ENCODE measurements at regions not wholly inside any gene's neighbourhood (a gene's known extent, or its start where the extent isn't known, plus 50 kb on each side); places are given as distances from the start of the nearest gene placed in this dataset.

GRCh38 chr2:196434217-196434616 lies 205.3 kb upstream of the CCDC150 start:
- TF ChIP-seq FOXA1 (IDR thresholded peaks at IDR 0.05) (no peak), NFRKB (IDR thresholded peaks at IDR 0.05) (no peak), CTBP1 (IDR thresholded peaks at IDR 0.05; ENCODE audit: borderline replicate concordance) (no peak), L3MBTL2 (conservative IDR thresholded peaks at IDR 0.05) (no peak), TARDBP (IDR thresholded peaks at IDR 0.05) (no peak), HDGF (IDR thresholded peaks at IDR 0.05; ENCODE audit: borderline replicate concordance) (no peak), ARNT (IDR thresholded peaks at IDR 0.05) (no peak), BHLHE40 (IDR thresholded peaks at IDR 0.05; ENCODE audit: borderline replicate concordance) (no peak), SP1 (IDR thresholded peaks at IDR 0.05) (no peak), FOXM1 (IDR thresholded peaks at IDR 0.05; ENCODE audit: borderline replicate concordance) (no peak), ELF4 (IDR thresholded peaks at IDR 0.05) (no peak), LEF1 (IDR thresholded peaks at IDR 0.05; ENCODE audit: borderline replicate concordance) (no peak)
- POLR2A ChIA-PET = no interaction called here
- DNase-seq (ENCODE audit: extremely low spot score) = no peak
- CTCF ChIA-PET = interaction anchor here (1.2 kb wide), 1 partner anchor 19 kb away, joined by 3 read pairs; no protein-coding TSS in a partner anchor

DNA sequence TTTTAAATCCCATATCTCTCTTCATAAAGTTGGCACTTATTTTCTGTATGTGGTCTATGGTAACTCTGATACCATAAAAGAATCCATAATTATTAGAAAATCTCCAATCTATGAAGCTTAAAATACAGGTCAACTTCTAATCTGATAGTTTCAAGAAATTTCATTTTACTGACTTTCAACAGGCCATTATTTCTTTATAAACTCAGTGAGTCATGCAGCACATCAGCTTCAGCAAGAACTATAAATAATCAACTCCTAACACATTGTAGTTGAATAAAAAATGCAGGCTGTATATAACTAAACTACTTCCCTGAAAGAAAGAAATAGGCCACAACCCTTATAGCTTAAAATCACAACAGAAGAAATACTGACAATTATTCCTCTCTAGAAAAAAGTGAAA lies 204.3 kb upstream of the CCDC150 start:
- CTCF ChIA-PET = interaction anchor here (1.2 kb wide), 1 partner anchor 18 kb away, joined by 3 read pairs; no protein-coding TSS in a partner anchor
- TF ChIP-seq NFRKB (IDR thresholded peaks at IDR 0.05) = no peak
- no peak for DNase-seq (ENCODE audit: extremely low spot score)
- POLR2A ChIA-PET = interaction anchor here (1.3 kb wide), 1 partner anchor 10 kb away, joined by 3 read pairs; no protein-coding TSS in a partner anchor

DNA sequence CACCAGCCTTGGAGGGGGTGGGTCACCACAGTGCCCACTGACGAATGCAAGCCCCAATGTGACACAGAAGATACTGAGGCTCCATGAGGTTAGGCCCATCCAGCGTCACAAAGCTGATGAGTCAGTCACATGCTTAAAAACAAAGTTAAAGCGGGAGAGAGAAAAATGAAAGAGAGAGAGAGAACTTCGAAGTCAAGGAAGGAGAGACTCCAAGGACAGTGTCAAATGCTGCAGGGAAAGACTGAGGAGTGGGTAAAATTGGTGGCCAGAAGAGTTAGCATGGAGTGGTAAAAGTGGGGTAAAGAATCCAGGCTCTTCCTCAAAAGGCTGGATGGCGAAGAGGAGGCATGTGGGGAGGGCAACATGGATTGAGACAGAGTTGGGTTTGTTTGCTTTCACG lies 201.9 kb upstream of the CCDC150 start:
- TF ChIP-seq L3MBTL2 (conservative IDR thresholded peaks at IDR 0.05) (peak; percentile 59), FOXK2 (IDR thresholded peaks at IDR 0.05) (no peak)
- ChIA-PET CTCF (no interaction called here), POLR2A (no interaction called here)
- no peak for DNase-seq (ENCODE audit: extremely low spot score)

DNA sequence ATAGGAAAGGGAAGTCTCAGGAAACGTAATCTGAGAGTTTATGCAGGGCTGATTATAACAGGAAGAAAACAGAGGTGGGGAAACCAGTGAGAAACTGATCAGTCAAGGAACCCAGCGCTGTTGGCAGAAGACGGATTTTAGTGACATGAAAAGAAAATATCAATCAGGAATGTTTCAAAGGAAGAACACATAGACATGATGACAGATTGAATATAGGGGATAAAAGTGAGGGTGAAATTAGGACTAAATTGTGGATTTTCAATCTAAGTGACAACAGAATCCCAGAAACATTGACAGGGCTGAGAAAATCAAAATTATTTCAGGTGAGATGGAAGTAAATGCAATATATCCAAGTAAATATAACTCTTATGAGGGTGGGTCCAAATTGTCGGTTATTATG lies 199.8 kb upstream of the CCDC150 start:
- no peak for DNase-seq (ENCODE audit: extremely low spot score)
- ChIA-PET CTCF (interaction anchor here (0.8 to 1.2 kb wide), 2 partner anchors 11 to 14 kb away, joined by 3 read pairs; no protein-coding TSS in a partner anchor), POLR2A (no interaction called here)
- TF ChIP-seq FOXA1 (IDR thresholded peaks at IDR 0.05) (no peak), TARDBP (IDR thresholded peaks at IDR 0.05) (no peak), L3MBTL2 (conservative IDR thresholded peaks at IDR 0.05) (no peak), LEF1 (IDR thresholded peaks at IDR 0.05; ENCODE audit: borderline replicate concordance) (no peak), SP1 (IDR thresholded peaks at IDR 0.05) (no peak), BHLHE40 (IDR thresholded peaks at IDR 0.05; ENCODE audit: borderline replicate concordance) (no peak), ELF4 (IDR thresholded peaks at IDR 0.05) (no peak), FOXM1 (IDR thresholded peaks at IDR 0.05; ENCODE audit: borderline replicate concordance) (no peak), CTBP1 (IDR thresholded peaks at IDR 0.05; ENCODE audit: borderline replicate concordance) (no peak), NFRKB (IDR thresholded peaks at IDR 0.05) (no peak), ZNF384 (IDR thresholded peaks at IDR 0.05) (no peak), FOXK2 (IDR thresholded peaks at IDR 0.05) (no peak), ARNT (IDR thresholded peaks at IDR 0.05) (no peak), HDGF (IDR thresholded peaks at IDR 0.05; ENCODE audit: borderline replicate concordance) (no peak), SUZ12 (IDR thresholded peaks at IDR 0.05) (no peak)
- TF ChIP-seq, protein P1, sequence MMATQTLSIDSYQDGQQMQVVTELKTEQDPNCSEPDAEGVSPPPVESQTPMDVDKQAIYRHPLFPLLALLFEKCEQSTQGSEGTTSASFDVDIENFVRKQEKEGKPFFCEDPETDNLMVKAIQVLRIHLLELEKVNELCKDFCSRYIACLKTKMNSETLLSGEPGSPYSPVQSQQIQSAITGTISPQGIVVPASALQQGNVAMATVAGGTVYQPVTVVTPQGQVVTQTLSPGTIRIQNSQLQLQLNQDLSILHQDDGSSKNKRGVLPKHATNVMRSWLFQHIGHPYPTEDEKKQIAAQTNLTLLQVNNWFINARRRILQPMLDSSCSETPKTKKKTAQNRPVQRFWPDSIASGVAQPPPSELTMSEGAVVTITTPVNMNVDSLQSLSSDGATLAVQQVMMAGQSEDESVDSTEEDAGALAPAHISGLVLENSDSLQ (IDR thresholded peaks at IDR 0.05) = no peak

DNA sequence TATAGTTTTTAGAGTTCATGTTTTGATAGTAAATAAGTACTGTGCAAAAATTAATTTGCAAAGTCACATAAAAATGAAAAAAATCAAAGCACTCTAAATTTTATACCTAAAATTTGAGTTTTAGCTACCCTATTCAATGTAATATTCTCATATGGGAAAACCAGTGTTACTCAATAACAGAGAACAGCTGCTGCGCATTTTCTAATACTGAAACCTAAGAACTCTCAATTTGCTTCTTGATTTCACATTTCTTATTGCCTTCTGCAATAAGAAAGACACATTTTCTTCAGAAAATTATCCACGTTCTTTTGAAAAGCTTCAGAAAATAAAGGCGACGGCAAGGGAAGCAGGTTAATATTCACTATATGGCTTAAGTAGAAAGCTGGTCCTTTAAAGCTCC lies 199.1 kb upstream of the CCDC150 start:
- ChIA-PET POLR2A (no interaction called here), CTCF (interaction anchor here (0.8 to 1.2 kb wide), 2 partner anchors 11 to 13 kb away, joined by 3 read pairs; no protein-coding TSS in a partner anchor)
- no peak for DNase-seq (ENCODE audit: extremely low spot score)
- TF ChIP-seq TARDBP (IDR thresholded peaks at IDR 0.05) (no peak), CTBP1 (IDR thresholded peaks at IDR 0.05; ENCODE audit: borderline replicate concordance) (no peak), ELF4 (IDR thresholded peaks at IDR 0.05) (no peak), ZNF384 (IDR thresholded peaks at IDR 0.05) (no peak), FOXM1 (IDR thresholded peaks at IDR 0.05; ENCODE audit: borderline replicate concordance) (no peak), NFRKB (IDR thresholded peaks at IDR 0.05) (no peak), LEF1 (IDR thresholded peaks at IDR 0.05; ENCODE audit: borderline replicate concordance) (no peak), FOXA1 (IDR thresholded peaks at IDR 0.05) (no peak), BHLHE40 (IDR thresholded peaks at IDR 0.05; ENCODE audit: borderline replicate concordance) (no peak), SP1 (IDR thresholded peaks at IDR 0.05) (no peak), HDGF (IDR thresholded peaks at IDR 0.05; ENCODE audit: borderline replicate concordance) (no peak)
- TF ChIP-seq, protein P1 (IDR thresholded peaks at IDR 0.05) = no peak

- no peak for TF ChIP-seq NFRKB (IDR thresholded peaks at IDR 0.05)
- no peak for TF ChIP-seq ELF4 (IDR thresholded peaks at IDR 0.05)
- TF ChIP-seq SUZ12 (IDR thresholded peaks at IDR 0.05) = no peak
- ChIA-PET CTCF (no interaction called here), POLR2A (no interaction called here)
- DNase-seq (ENCODE audit: extremely low spot score) = no peak
Observed at GRCh38 chr2:196441527-196441926, 198.0 kb upstream of the CCDC150 start.

- DNase-seq (ENCODE audit: extremely low spot score) = no peak
- TF ChIP-seq FOXK2 (IDR thresholded peaks at IDR 0.05) = no peak
- no peak for TF ChIP-seq BHLHE40 (IDR thresholded peaks at IDR 0.05; ENCODE audit: borderline replicate concordance)
- no peak for TF ChIP-seq LEF1 (IDR thresholded peaks at IDR 0.05; ENCODE audit: borderline replicate concordance)
- TF ChIP-seq CTBP1 (IDR thresholded peaks at IDR 0.05; ENCODE audit: borderline replicate concordance) = no peak
- TF ChIP-seq ARNT (IDR thresholded peaks at IDR 0.05) = no peak
- TF ChIP-seq NFRKB (IDR thresholded peaks at IDR 0.05) = no peak
- TF ChIP-seq ZNF384 (IDR thresholded peaks at IDR 0.05) = no peak
- no peak for TF ChIP-seq SUZ12 (IDR thresholded peaks at IDR 0.05)
- TF ChIP-seq SP1 (IDR thresholded peaks at IDR 0.05) = no peak
- TF ChIP-seq FOXA1 (IDR thresholded peaks at IDR 0.05) = no peak
- TF ChIP-seq TARDBP (IDR thresholded peaks at IDR 0.05) = no peak
- no peak for TF ChIP-seq L3MBTL2 (conservative IDR thresholded peaks at IDR 0.05)
- TF ChIP-seq ELF4 (IDR thresholded peaks at IDR 0.05) = no peak
- TF ChIP-seq HDGF (IDR thresholded peaks at IDR 0.05; ENCODE audit: borderline replicate concordance) = no peak
- ChIA-PET CTCF (no interaction called here), POLR2A (no interaction called here)
Observed at GRCh38 chr2:196442211-196442610, 197.3 kb upstream of the CCDC150 start.

Data from HEK293T (cell line).